Neural crest cell (in vitro differentiated cells): ENCODE measurements at regions not wholly inside any gene's neighbourhood (a gene's known extent, or its start where the extent isn't known, plus 50 kb on each side); places are given as distances from the start of the nearest gene placed in this dataset.

Experiments
- DNase-seq: peaks from one replicate; pipeline ENCODE4 v3.0.0; 2021; ENCODE audit warnings: low read depth, mixed read lengths, low spot score
- H3K27ac Mint-ChIP-seq: one replicate; pipeline ENCODE4 v1.8.0; 2021; ENCODE audit warnings: mild to moderate bottlenecking, mixed read lengths; ENCODE audit not compliant: unreplicated experiment
- H3K27me3 Mint-ChIP-seq: 2 replicates; pipeline ENCODE4 v1.8.0; 2021; ENCODE audit warnings: low read depth, mild to moderate bottlenecking, mixed read lengths
- H3K36me3 Mint-ChIP-seq: 2 replicates; pipeline ENCODE4 v1.8.0; 2021; ENCODE audit warnings: low read depth, mild to moderate bottlenecking, mixed read lengths
- H3K4me1 Mint-ChIP-seq: 2 replicates; pipeline ENCODE4 v1.8.0; 2021; ENCODE audit warnings: mixed read lengths
- H3K4me3 Mint-ChIP-seq: one replicate; pipeline ENCODE4 v1.8.0; 2021; ENCODE audit warnings: mild to moderate bottlenecking, mixed read lengths
- H3K9me3 Mint-ChIP-seq: 2 replicates; pipeline ENCODE4 v1.8.0; 2021; ENCODE audit warnings: mixed read lengths
- CTCF ChIP-seq: fragments of 200-600 bp; sonication (generic); conservative IDR thresholded peaks from 2 replicates; pipeline ENCODE4 v1.5.0; 2021; ENCODE audit warnings: antibody characterized with exemption, mild to moderate bottlenecking

DNA sequence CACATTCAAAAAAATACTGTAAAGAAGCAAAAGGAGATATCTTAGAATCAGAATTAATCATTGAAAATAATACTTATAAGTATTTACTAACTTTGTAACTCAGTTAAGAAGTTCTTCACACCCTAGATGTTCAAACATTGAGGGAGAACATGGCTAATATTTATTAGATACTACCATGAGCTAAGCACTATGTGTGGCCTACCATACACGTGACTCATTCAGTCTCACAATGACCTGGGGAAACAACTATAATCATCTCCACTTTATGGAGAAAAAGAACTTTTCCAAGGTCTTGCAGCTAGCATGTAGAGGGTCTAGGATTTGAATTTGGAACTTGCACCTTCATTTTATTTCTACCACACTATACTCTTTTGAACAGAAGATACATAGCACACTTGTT, 361.9 kb upstream of the CFAP20DC start:
- no peak for TF ChIP-seq CTCF
- Mint-ChIP-seq H3K27ac (no peak overlapping the region), H3K27me3 (peaks cover 2% of the 10 kb centered on the region), H3K36me3 (no peaks in the 10 kb centered on the region), H3K9me3 (peaks cover 2% of the 10 kb centered on the region), H3K4me3 (no peak overlapping the region), H3K4me1 (no peaks in the 10 kb centered on the region)
- no peak for DNase-seq

DNA sequence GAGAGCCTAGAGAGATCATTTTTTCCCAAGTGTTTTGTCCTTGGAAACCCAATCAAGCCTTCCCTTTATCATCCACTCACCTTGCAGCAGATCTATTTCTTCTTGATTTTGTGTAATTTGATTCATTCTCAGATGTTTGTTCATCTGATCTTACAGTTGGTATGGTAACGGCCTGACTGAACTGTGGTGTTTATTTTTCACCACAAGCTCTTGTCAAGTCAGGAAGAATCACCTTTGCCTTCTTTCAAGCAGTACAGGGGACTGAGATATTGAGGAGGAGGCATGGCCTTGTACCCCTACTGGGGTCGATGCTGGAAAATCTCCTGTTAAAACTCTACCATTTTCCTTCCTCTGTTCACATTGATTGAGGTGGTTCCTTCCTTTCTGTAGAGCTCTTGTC, 361.4 kb upstream of the CFAP20DC start:
- Mint-ChIP-seq H3K27me3 (peaks cover 2% of the 10 kb centered on the region), H3K36me3 (no peaks in the 10 kb centered on the region), H3K27ac (no peak overlapping the region), H3K4me1 (no peaks in the 10 kb centered on the region), H3K4me3 (no peak overlapping the region), H3K9me3 (no peaks in the 10 kb centered on the region)
- no peak for TF ChIP-seq CTCF
- no peak for DNase-seq

- Mint-ChIP-seq H3K27me3 (peaks cover 2% of the 10 kb centered on the region), H3K27ac (no peak overlapping the region), H3K4me3 (no peak overlapping the region), H3K9me3 (no peaks in the 10 kb centered on the region), H3K4me1 (peaks cover 19% of the 10 kb centered on the region), H3K36me3 (no peaks in the 10 kb centered on the region)
- DNase-seq, result no peak
- no peak for TF ChIP-seq CTCF
Observed at GRCh38 chr3:59408047-59408624, 358.3 kb upstream of the CFAP20DC start.

GRCh38 chr3:59407425-59407824, 357.6 kb upstream of the CFAP20DC start:
- no peaks in the 10 kb centered on the region for H3K9me3 Mint-ChIP-seq

DNA sequence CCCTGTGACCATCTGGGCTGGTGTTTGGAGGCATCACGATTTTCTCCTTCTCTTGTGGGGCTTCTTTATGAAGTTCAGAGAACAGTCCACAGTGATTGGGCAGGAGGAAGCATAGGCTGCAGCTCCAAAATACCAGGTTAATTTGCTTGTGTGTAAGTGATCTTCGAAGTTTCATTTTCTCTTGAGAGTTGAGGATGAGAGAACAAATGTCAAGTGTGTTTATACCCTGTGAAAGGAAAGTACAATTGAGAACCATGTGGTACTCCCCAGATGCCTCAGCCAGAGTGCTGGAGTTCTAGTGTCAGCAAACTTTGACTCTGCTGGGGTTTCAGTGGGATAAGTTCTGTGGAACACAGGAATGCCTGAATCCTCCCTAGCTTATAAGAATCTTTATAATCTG, 357.1 kb upstream of the CFAP20DC start:
- H3K27me3 Mint-ChIP-seq, result peaks cover 2% of the 10 kb centered on the region
- H3K4me3 Mint-ChIP-seq, result no peak overlapping the region

More at GRCh38 chr3:59407425-59407824, 357.6 kb upstream of the CFAP20DC start:
- Mint-ChIP-seq H3K27me3 (peaks cover 2% of the 10 kb centered on the region), H3K4me3 (no peak overlapping the region), H3K4me1 (peaks cover 19% of the 10 kb centered on the region), H3K27ac (no peak overlapping the region), H3K36me3 (no peaks in the 10 kb centered on the region)
- DNase-seq, result no peak
- TF ChIP-seq CTCF, result no peak

More for the DNA sequence above, 357.1 kb upstream of the CFAP20DC start:
- Mint-ChIP-seq H3K27ac (no peak overlapping the region), H3K36me3 (no peaks in the 10 kb centered on the region), H3K4me1 (peaks cover 19% of the 10 kb centered on the region), H3K9me3 (no peaks in the 10 kb centered on the region)
- no peak for TF ChIP-seq CTCF
- DNase-seq, result no peak
